Psoas muscle (tissue), 7 donors: ENCODE measurements at regions not wholly inside any gene's neighbourhood (a gene's known extent, or its start where the extent isn't known, plus 50 kb on each side); places are given as distances from the start of the nearest gene placed in this dataset.

Experiments
- ATAC-seq, 4 donors: fragments of 200-7000 bp; cut with Tn5 transposase; one replicate each; pipeline ENCODE4 v1.9.1; 2020; ENCODE audit warnings: moderate library complexity in 3 of 4, mild to moderate bottlenecking in 2 of 4
- DNase-seq, 2 donors: peaks; one replicate each; pipeline ENCODE4 v3.0.0-alpha.2; 2020
- H3K27ac ChIP-seq: fragments of 200-600 bp; one replicate; pipeline ENCODE4 v1.8.0; 2022
- H3K27me3 ChIP-seq, 3 donors: fragments of 200-600 bp in 1 of 3; one replicate each; pipeline versions ENCODE4 v1.6.1 to v1.8.0; 2013 to 2022; ENCODE audit warnings: low read length in 2 of 3, mild to moderate bottlenecking in 2 of 3, moderate library complexity in 1 of 3; ENCODE audit not compliant: insufficient read depth in 3 of 3
- H3K36me3 ChIP-seq, 2 donors: fragments of 200-600 bp in 1 of 2; one replicate each; pipeline versions ENCODE4 v1.6.1 to v1.8.0; 2013 to 2022; ENCODE audit warnings: low read depth in 1 of 2, mild to moderate bottlenecking in 1 of 2, moderate library complexity in 1 of 2; ENCODE audit not compliant: insufficient read depth in 1 of 2
- H3K4me1 ChIP-seq: fragments of 200-600 bp; one replicate; pipeline ENCODE4 v1.8.0; 2022
- H3K4me3 ChIP-seq: fragments of 200-600 bp; one replicate; pipeline ENCODE4 v1.8.0; 2022; ENCODE audit warnings: mild to moderate bottlenecking
- H3K9me3 ChIP-seq: fragments of 200-600 bp; one replicate; pipeline ENCODE4 v1.8.0; 2022
- CTCF ChIP-seq: fragments of 200-600 bp; IDR thresholded peaks from one replicate; pipeline ENCODE4 v1.8.0; 2022; ENCODE audit warnings: antibody characterized with exemption
- WGBS, 3 donors: extraction: QIAGEN DNeasy Blood & Tissue Kit; methylation state at CpG; one replicate each; pipeline versions ENCODE4 v1.1.6 to v1.1.7; 2013; 5-methylcytosine and 5-hydroxymethylcytosine counted together
- intact Hi-C, 2 donors: fragments of 100-400 bp; cut with DNase I; formaldehyde crosslinking; loops; one replicate each; pipeline versions ENCODE4 v1.11.0 to v1.14.2; 2022
- donor health status: healthy with polysubstance abuse.
- donor health status: DM: no; HTN: no; CAD: no; lungs with moderate emphysema.
- donor health status: Bipolar disorder and iron deficiency.
- donor health status: healthy.
- donor health status: DM: yes; HTN: yes; CAD: no.
- donor health status: DM: no; HTN: no; CAD: no.
- donor health status: DM: yes; HTN: yes; CAD: no.

- WGBS, 3 donors: 84 to 100% (median 94%) methylated on average over 1 of the region's 1 CpG
- no peak for ATAC-seq
Measured at GRCh38 chr17:52678211-52678610, 519.7 kb upstream of the CA10 start.

GRCh38 chr17:52674686-52675085, 516.2 kb upstream of the CA10 start:
- DNase-seq (no peak), ATAC-seq (no peak)
- Histone ChIP-seq H3K27ac (no peak overlapping the region), H3K9me3 (peaks cover 9% of the 10 kb centered on the region), H3K4me1 (no peaks in the 10 kb centered on the region), H3K27me3 (no peaks in the 10 kb centered on the region), H3K36me3 (no peaks in the 10 kb centered on the region), H3K4me3 (no peak overlapping the region)
- TF ChIP-seq CTCF: no peak
- WGBS, 3 donors: 48 to 52% (median 49%) methylated on average over 4 of the region's 4 CpGs
- intact Hi-C loops: no loop called here

More at GRCh38 chr17:52678211-52678610, 519.7 kb upstream of the CA10 start:
- intact Hi-C loops: no loop called here
- DNase-seq: no peak
- H3K27me3 ChIP-seq: no peaks in the 10 kb centered on the region
- H3K27ac ChIP-seq: no peak overlapping the region
- no peak for TF ChIP-seq CTCF
- no peak overlapping the region for H3K4me3 ChIP-seq
- peaks cover 20% of the 10 kb centered on the region for H3K9me3 ChIP-seq
- no peaks in the 10 kb centered on the region for H3K36me3 ChIP-seq
- no peaks in the 10 kb centered on the region for H3K4me1 ChIP-seq

GRCh38 chr17:52673791-52674190, 515.3 kb upstream of the CA10 start:
- TF ChIP-seq CTCF: no peak
- Histone ChIP-seq H3K36me3 (no peaks in the 10 kb centered on the region), H3K9me3 (peaks cover under 1% of the 10 kb centered on the region), H3K4me3 (no peak overlapping the region), H3K4me1 (no peaks in the 10 kb centered on the region), H3K27ac (no peak overlapping the region), H3K27me3 (no peaks in the 10 kb centered on the region)
- ATAC-seq (no peak), DNase-seq (no peak)
- 85 to 96% (median 94%) methylated on average over 2 of the region's 2 CpGs for WGBS, 3 donors
- intact Hi-C loops: no loop called here

GRCh38 chr17:52666264-52666663, 507.8 kb upstream of the CA10 start:
- intact Hi-C loops: no loop called here
- no peaks in the 10 kb centered on the region for H3K36me3 ChIP-seq
- ATAC-seq: no peak
- no peak overlapping the region for H3K4me3 ChIP-seq
- TF ChIP-seq CTCF: no peak
- no peak for DNase-seq
- no peaks in the 10 kb centered on the region for H3K4me1 ChIP-seq
- no peak overlapping the region for H3K27ac ChIP-seq
- WGBS, 3 donors: 79 to 93% (median 88%) methylated on average over 1 of the region's 1 CpG
- no peaks in the 10 kb centered on the region for H3K9me3 ChIP-seq
- H3K27me3 ChIP-seq: no peaks in the 10 kb centered on the region

GRCh38 chr17:52660692-52661091, 502.2 kb upstream of the CA10 start:
- no peaks in the 10 kb centered on the region for H3K36me3 ChIP-seq
- H3K27ac ChIP-seq: no peak overlapping the region
- no peaks in the 10 kb centered on the region for H3K27me3 ChIP-seq
- H3K9me3 ChIP-seq: no peaks in the 10 kb centered on the region
- intact Hi-C loops: no loop called here
- no peak for TF ChIP-seq CTCF
- DNase-seq (no peak), ATAC-seq (peak in 1 of 4 donors; percentile 65)
- 39 to 57% (median 43%) methylated on average over 2 of the region's 2 CpGs for WGBS, 3 donors
- no peak overlapping the region for H3K4me3 ChIP-seq
- H3K4me1 ChIP-seq: no peaks in the 10 kb centered on the region
